Stimulated activated CD8-positive, alpha-beta memory T cell treated with anti-CD3 and anti-CD28 coated beads, Interleukin-15, amount 100 ng/mL, for 24 hours (primary cell): ENCODE measurements at regions not wholly inside any gene's neighbourhood (a gene's known extent, or its start where the extent isn't known, plus 50 kb on each side); places are given as distances from the start of the nearest gene placed in this dataset.

Experiments used
- DNase-seq: peaks from one replicate; pipeline ENCODE4 v3.0.0-alpha.2; 2020; ENCODE audit warnings: low read depth

GRCh38 chr20:20881808-20882207 lies 169.4 kb upstream of the RALGAPA2 start:
- DNase-seq, result no peak

- no peak for DNase-seq
Observed at GRCh38 chr20:20877079-20877478, 164.6 kb upstream of the RALGAPA2 start.

GRCh38 chr20:20875716-20876115 lies 163.3 kb upstream of the RALGAPA2 start:
- no peak for DNase-seq

GRCh38 chr20:20872428-20872827 lies 160.0 kb upstream of the RALGAPA2 start:
- DNase-seq, result no peak

GRCh38 chr20:20869161-20869775 lies 156.8 kb upstream of the RALGAPA2 start:
- no peak for DNase-seq

GRCh38 chr20:20864351-20865096 lies 152.1 kb upstream of the RALGAPA2 start:
- no peak for DNase-seq

GRCh38 chr20:20860078-20860806 lies 147.8 kb upstream of the RALGAPA2 start:
- DNase-seq, result peak; percentile 93

- DNase-seq, result no peak
Observed at GRCh38 chr20:20859510-20859909, 147.1 kb upstream of the RALGAPA2 start.

GRCh38 chr20:20856956-20857355 lies 144.5 kb upstream of the RALGAPA2 start:
- DNase-seq, result no peak

- no peak for DNase-seq
Observed at GRCh38 chr20:20856306-20856705, 143.9 kb upstream of the RALGAPA2 start.

GRCh38 chr20:20851385-20851784 lies 138.9 kb upstream of the RALGAPA2 start:
- no peak for DNase-seq

GRCh38 chr20:20850407-20850806 lies 138.0 kb upstream of the RALGAPA2 start:
- no peak for DNase-seq

- no peak for DNase-seq
Observed at GRCh38 chr20:20849161-20849560, 136.7 kb upstream of the RALGAPA2 start.

- no peak for DNase-seq
Observed at GRCh38 chr20:20847814-20848213, 135.4 kb upstream of the RALGAPA2 start.

- no peak for DNase-seq
Observed at GRCh38 chr20:20843982-20844381, 131.5 kb upstream of the RALGAPA2 start.

- DNase-seq, result no peak
Observed at GRCh38 chr20:20839771-20840170, 127.3 kb upstream of the RALGAPA2 start.

GRCh38 chr20:20837574-20838021 lies 125.2 kb upstream of the RALGAPA2 start:
- no peak for DNase-seq

- DNase-seq, result no peak
Observed at GRCh38 chr20:20836836-20837235, 124.4 kb upstream of the RALGAPA2 start.

- DNase-seq, result no peak
Observed at GRCh38 chr20:20835897-20836296, 123.5 kb upstream of the RALGAPA2 start.

- DNase-seq, result no peak
Observed at GRCh38 chr20:20834008-20834407, 121.6 kb upstream of the RALGAPA2 start.

- no peak for DNase-seq
Observed at GRCh38 chr20:20832715-20833114, 120.3 kb upstream of the RALGAPA2 start.

GRCh38 chr20:20831794-20832193 lies 119.3 kb upstream of the RALGAPA2 start:
- DNase-seq, result no peak

GRCh38 chr20:20829681-20830080 lies 117.2 kb upstream of the RALGAPA2 start:
- DNase-seq, result no peak
